Suppressor macrophage treated with lipopolysaccharide for 1 hour (primary cell): ENCODE measurements at regions not wholly inside any gene's neighbourhood (a gene's known extent, or its start where the extent isn't known, plus 50 kb on each side); places are given as distances from the start of the nearest gene placed in this dataset.
"Not testable (repeated sequence)": the region's sequence is repeated elsewhere in the genome, so short reads cannot be mapped to it uniquely, and the experiment has no call there.

Experiments
- DNase-seq, 3 donors: peaks; one replicate each; pipeline ENCODE4 v3.0.0-alpha.2; 2020 to 2022

- DNase-seq, result no peak
These were observed 564.5 kb upstream of the B3GAT1 start for GRCh38 chr11:134976551-134976950.

GRCh38 chr11:134975866-134976376 lies 563.9 kb upstream of the B3GAT1 start:
- DNase-seq, result no peak

- DNase-seq, result no peak
These were observed 561.8 kb upstream of the B3GAT1 start for GRCh38 chr11:134973801-134974200.

GRCh38 chr11:134971381-134971780 lies 559.3 kb upstream of the B3GAT1 start:
- no peak for DNase-seq

- DNase-seq, result no peak
These were observed 555.7 kb upstream of the B3GAT1 start for GRCh38 chr11:134967746-134968145.

GRCh38 chr11:134961386-134961785 lies 549.3 kb upstream of the B3GAT1 start:
- not testable (repeated sequence) for DNase-seq

- no peak for DNase-seq
These were observed 546.8 kb upstream of the B3GAT1 start for GRCh38 chr11:134958870-134959269.

GRCh38 chr11:134958336-134958640 lies 546.2 kb upstream of the B3GAT1 start:
- DNase-seq, result no peak

- DNase-seq, result no peak
These were observed 545.7 kb upstream of the B3GAT1 start for GRCh38 chr11:134957540-134958335.

- DNase-seq, result no peak
These were observed 544.6 kb upstream of the B3GAT1 start for GRCh38 chr11:134956450-134957210.

GRCh38 chr11:134955970-134956369 lies 543.9 kb upstream of the B3GAT1 start:
- not testable (repeated sequence) for DNase-seq

GRCh38 chr11:134955281-134955680 lies 543.2 kb upstream of the B3GAT1 start:
- no peak for DNase-seq

GRCh38 chr11:134954456-134954855 lies 542.4 kb upstream of the B3GAT1 start:
- DNase-seq, result not testable (repeated sequence)

GRCh38 chr11:134953417-134953970 lies 541.5 kb upstream of the B3GAT1 start:
- peak in 1 of 3 donors; percentile 1 for DNase-seq

GRCh38 chr11:134951305-134951700 lies 539.3 kb upstream of the B3GAT1 start:
- no peak for DNase-seq

GRCh38 chr11:134950692-134951304 lies 538.8 kb upstream of the B3GAT1 start:
- no peak for DNase-seq

- peak in 2 of 3 donors; percentile 0 to 2 for DNase-seq
These were observed 537.4 kb upstream of the B3GAT1 start for GRCh38 chr11:134949121-134950090.

GRCh38 chr11:134947556-134947955 lies 535.5 kb upstream of the B3GAT1 start:
- DNase-seq, result no peak

- DNase-seq, result no peak
These were observed 534.0 kb upstream of the B3GAT1 start for GRCh38 chr11:134945993-134946392.

- DNase-seq, result no peak
These were observed 532.9 kb upstream of the B3GAT1 start for GRCh38 chr11:134944986-134945385.

GRCh38 chr11:134944131-134944530 lies 532.1 kb upstream of the B3GAT1 start:
- no peak for DNase-seq

- DNase-seq, result no peak
These were observed 531.5 kb upstream of the B3GAT1 start for GRCh38 chr11:134943544-134943943.
